22Rv1 (cell line): ENCODE measurements at regions not wholly inside any gene's neighbourhood (a gene's known extent, or its start where the extent isn't known, plus 50 kb on each side); places are given as distances from the start of the nearest gene placed in this dataset.

ENCODE experiments used
- ZFX ChIP-seq: fragments of 450-650 bp; IDR thresholded peaks from 2 replicates; pipeline ENCODE4 v1.6.1; 2017; ENCODE audit warnings: antibody characterized with exemption, borderline replicate concordance
- TF ChIP-seq, protein P1 (sequence below): fragments of 450-650 bp; IDR thresholded peaks from 2 replicates; pipeline ENCODE4 v1.5.1; 2017; ENCODE audit warnings: mild to moderate bottlenecking

DNA sequence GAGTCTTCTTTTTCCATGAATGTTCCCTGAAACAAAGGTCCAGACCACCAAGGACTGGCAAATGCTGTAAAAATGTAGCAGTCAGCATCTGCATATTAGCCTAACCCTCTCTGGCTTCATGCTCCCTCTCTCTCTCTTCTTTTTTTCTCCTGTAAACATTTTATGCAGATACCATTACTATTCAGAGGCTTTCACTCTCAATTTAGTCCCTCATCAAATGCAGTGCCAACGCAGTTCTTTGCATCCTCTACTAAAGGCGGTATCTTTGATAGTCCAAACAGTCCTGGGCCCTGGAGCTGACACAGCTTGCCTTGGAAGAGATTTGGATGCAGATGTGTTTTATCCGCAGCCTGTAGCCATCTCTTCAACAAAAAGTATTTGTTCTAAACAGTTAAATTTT, 167.1 kb upstream of the MMS22L start:
- no peak for TF ChIP-seq ZFX
- TF ChIP-seq, protein P1, sequence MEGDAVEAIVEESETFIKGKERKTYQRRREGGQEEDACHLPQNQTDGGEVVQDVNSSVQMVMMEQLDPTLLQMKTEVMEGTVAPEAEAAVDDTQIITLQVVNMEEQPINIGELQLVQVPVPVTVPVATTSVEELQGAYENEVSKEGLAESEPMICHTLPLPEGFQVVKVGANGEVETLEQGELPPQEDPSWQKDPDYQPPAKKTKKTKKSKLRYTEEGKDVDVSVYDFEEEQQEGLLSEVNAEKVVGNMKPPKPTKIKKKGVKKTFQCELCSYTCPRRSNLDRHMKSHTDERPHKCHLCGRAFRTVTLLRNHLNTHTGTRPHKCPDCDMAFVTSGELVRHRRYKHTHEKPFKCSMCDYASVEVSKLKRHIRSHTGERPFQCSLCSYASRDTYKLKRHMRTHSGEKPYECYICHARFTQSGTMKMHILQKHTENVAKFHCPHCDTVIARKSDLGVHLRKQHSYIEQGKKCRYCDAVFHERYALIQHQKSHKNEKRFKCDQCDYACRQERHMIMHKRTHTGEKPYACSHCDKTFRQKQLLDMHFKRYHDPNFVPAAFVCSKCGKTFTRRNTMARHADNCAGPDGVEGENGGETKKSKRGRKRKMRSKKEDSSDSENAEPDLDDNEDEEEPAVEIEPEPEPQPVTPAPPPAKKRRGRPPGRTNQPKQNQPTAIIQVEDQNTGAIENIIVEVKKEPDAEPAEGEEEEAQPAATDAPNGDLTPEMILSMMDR = no peak
